GM18873 (cell line): ENCODE measurements at regions not wholly inside any gene's neighbourhood (a gene's known extent, or its start where the extent isn't known, plus 50 kb on each side); places are given as distances from the start of the nearest gene placed in this dataset.
"Not testable (repeated sequence)": the region's sequence is repeated elsewhere in the genome, so short reads cannot be mapped to it uniquely, and the experiment has no call there.

ENCODE experiments used
- ATAC-seq: cut with Tn5 transposase; IDR thresholded peaks from one replicate; pipeline ENCODE4 v1.9.1; 2021; ENCODE audit warnings: mild to moderate bottlenecking, moderate library complexity, moderate number of reproducible peaks; ENCODE audit not compliant: unreplicated experiment, low FRiP score

DNA sequence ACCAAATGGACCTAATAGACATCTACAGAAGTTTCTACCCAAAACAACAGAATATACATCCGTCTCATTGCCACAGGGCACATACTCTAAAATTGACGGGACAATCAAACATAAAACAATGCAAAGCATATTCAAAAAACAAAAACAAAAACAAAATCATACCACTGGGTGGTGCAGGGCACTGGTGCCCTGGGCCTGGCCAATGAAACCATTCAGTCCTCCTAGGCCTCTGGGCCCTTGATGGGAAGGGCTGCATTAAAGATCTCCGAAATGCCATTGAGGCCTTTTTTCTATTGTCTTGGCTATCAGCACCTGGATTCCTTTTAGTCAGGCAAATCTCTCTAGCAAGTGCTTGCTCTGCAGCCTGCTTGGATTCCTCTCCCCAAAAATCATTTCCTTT, 213.9 kb upstream of the ZCCHC13 start:
- no peak for ATAC-seq

DNA sequence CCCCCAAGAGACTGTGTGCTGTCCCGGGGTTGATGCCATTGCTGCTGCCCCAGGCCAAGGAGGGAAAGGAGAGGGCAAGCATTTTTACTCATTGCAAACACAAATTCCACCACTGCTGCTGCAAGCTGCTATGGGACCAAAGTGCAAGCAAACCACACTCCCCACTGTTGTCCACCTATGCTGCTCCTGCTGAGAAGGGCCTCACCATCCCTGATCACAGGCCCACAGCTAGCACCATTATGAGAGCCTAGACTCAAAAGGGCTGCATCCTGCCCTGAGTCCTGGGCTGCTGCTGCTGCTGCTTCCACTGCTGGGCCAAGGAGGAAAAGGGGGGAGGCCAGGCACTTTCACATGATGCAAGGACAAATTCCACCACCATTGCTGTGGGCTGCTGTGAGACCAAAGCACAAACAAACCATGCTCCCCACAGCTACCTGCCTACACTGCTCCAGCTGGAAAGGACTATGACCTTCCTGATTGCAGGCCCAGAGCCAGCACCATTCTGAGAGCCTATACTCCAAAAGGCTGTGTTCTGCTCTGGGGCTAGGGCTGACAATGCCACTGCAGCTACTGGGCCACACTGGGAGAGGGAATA, 218.2 kb upstream of the ZCCHC13 start:
- ATAC-seq, result no peak

DNA sequence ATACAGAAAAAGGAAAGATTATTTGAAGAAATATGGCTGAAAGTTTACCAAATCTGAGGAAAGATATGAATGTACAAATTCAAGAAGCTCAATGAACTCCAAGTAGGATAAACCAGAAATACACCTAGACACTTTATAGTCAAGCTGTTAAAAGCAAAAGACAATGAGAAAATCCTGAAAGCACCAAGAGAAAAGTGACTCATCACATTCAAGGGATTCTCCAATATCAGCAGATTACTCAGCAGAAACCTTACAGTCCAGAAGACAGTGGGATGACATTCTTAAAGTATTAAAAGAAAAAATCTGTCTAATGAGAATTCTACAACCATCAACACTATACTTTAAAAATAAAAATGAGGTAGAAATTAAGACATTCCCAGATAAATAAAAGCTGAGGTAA, 223.8 kb upstream of the ZCCHC13 start:
- ATAC-seq, result no peak

DNA sequence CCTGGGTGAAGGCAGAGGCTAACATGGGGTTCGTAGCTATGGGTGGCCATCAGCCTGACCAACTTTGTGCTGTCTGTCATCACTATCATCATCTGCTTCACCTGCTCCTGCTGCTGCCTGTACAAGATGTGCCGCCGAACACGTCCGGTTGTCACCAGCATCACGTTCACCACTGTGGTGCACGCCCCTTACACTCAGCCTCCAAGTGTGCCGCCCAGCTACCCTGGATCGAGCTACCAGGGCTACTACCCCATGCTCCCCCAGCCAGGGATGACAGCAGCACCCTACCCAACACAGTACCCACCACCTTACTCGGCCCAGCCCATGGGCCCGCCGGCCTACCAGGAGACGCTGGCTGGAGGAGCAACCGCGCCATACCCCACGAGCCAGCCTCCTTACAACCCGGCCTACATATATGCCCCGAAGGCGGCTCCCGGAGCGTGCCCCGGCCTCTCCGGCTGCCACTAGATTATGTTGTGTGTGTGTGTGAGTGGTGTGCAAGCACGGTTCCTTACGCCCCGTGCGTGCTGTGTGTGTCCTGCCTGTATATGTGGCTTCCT, 213.4 kb upstream of the XIST start:
- ATAC-seq, result no peak

DNA sequence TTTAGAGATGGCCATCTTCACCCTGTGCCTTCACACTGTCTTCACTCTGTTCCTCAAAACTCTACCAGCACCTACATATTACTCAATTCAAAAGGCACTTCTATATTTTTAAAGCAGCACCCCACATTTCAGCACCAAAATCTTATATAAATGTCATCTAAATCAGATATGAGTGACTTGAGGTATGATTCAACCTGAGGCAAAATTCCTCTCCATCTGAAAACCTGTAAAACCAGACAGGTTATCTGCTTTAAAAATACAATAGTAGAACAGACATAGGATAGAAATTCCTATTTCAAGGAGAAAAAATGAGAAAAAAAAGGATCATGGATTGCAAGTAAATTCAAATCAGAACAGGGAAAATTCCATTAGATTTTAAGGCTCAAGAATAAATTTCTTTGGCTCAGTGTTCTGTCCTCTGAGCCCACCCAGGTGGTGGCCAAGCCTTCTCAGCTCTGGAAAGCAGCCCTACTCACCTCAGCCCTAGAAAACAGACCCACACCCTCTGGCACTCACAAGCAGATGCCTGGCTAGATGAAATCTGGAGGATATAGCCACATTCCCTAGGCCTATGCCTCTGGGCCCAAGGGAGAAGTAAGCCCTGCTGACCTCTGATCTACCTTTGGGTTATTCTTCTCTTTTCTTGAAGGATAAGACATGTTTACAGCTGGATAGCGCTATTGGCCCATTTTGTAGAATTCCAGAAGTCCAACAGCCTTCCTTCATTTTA, 211.1 kb upstream of the XIST start:
- ATAC-seq, result no peak

GRCh38 chrX:74061879-74062278, 209.4 kb upstream of the XIST start:
- no peak for ATAC-seq

GRCh38 chrX:74049126-74049525, 196.6 kb upstream of the XIST start:
- no peak for ATAC-seq

DNA sequence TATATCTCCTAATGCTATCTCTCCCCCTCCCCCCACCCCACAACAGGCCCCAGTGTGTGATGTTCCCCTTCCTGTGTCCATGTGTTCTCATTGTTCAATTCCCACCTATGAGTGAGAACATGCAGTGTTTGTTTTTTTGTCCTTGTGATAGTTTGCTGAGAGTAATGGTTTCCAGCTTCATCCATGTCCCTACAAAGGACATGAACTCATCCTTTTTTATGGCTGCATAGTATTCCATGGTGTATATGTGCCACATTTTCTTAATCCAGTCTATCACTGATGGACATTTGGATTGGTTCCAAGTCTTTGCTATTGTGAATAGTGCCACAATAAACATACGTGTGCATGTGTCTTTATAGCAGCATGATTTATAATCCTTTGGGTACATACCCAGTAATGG, 181.6 kb upstream of the XIST start:
- not testable (repeated sequence) for ATAC-seq

DNA sequence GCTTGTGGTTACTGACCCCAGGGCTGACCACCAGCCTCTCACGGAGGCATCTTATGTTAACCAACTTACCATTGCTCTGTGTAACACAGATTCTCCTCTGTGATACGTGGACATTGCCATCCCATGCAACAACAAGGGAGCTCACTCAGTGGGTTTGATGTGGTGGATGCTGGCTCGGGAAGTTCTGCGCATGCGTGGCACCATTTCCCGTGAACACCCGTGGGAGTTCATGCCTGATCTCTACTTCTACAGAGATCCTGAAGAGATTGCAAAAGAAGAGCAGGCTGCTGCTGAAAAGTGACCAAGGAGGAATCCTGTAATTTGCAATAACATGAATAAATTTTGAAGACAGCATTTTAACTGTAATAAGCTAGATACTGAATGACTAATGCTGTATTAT, 179.0 kb upstream of the XIST start:
- not testable (repeated sequence) for ATAC-seq

DNA sequence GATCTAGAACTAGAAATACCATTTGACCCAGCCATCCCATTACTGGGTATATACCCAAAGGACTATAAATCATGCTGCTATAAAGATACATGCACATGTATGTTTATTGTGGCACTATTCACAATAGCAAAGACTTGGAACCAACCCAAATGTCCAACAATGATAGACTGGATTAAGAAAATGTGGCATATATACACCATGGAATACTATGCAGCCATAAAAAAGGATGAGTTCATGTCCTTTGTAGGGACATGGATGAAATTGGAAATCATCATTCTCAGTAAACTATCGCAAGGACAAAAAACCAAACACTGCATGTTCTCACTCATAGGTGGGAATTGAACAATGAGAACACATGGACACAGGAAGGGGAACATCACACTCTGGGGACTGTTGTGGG, 178.3 kb upstream of the XIST start:
- not testable (repeated sequence) for ATAC-seq

DNA sequence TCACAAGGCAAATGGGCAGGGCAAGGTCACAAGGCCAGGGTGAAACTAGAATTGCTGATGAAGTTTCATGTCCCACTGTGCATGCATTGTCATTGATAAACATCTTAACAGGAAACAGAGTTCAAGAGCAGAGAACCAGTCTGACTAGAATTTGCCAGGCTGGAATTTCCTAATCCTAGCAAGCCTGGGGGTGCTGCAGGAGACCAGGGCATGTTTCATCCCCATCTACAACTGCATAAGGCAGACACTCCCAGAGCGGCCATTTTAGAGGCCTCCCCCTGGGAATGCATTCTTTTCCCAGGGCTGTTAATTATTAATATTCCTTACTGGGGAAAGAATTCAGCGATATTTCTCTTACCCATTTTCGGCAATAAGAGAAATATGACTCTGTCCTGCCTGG, 172.6 kb upstream of the XIST start:
- not testable (repeated sequence) for ATAC-seq

- no peak for ATAC-seq
Measured at GRCh38 chrX:74023203-74023602, 170.7 kb upstream of the XIST start.

DNA sequence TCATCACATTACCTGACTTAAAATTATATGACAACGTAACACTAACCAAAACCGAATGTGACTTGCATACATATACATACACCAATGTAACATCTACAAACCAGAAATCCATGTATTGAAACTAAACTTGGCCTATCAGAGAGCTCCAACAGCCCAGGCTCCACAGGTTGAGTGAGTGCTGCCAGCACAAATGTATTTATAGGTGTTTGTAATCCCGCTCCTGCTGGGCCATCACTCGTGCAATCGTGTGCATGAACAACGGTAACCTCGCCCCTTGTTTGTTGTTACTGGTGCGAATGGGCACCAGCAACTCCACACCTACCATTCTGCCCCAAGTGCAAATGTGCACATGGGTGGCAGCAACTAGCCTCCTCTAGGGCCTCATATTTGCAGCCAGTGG, 165.7 kb upstream of the XIST start:
- ATAC-seq, result no peak

- ATAC-seq, result no peak
Measured at GRCh38 chrX:74015379-74016019, 163.0 kb upstream of the XIST start.

DNA sequence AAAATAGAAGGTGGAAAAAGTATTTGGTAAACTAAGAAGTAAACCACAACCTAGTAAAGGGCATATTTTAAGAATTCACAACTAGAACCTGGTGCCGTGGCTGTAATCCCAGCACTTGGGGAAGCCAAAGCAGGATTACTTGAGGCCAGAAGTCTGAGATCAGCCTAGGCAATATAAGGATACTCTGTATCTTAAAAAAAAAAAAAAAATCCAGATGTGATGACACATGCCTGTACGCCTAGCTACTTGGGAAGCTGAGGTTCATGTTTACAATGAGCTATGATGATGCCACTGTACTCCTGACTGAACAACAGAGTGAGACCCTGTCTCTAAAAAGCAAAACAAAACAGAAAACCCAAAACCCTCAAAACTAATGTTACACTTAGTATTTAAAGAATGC, 156.5 kb upstream of the XIST start:
- ATAC-seq, result no peak

DNA sequence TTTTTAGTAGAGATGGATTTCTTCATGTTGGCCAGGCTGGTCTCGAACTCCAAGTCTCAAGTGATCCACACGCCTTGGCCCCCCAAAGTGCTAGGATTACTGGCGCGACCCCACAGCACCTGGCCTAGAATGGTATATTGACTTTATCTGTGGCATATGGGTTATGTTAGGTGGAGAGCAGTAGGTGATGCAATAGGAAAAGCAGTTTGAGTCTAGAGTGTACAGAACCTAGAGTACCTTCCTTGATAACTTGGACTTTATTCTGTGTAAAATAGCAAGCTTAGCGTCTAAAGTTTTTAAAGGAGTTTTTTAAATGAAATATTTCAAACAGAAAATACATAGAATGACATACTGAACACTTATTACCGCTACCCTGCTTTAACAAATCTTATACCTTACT, 139.5 kb upstream of the XIST start:
- no peak for ATAC-seq

DNA sequence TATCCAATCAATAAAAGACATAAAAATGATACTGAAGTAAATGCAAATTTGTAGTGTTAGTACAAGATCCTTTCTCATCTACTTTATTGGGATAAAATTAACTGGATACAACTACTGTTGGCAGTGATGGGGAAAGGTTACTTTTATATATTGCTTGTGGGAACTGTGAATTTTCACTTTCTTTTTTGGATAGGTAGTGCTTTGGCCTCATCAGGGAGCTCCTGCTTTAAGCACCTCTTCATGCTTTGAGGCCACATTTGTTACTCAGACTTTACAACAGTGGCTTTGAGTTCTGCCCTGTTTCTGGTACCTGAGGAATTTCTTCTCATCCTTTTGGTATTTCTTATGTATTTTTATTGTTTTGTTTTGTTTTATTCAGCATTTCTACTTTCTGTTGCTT, 134.7 kb upstream of the XIST start:
- ATAC-seq, result no peak

- no peak for ATAC-seq
Measured at GRCh38 chrX:73979551-73980131, 127.1 kb upstream of the XIST start.

DNA sequence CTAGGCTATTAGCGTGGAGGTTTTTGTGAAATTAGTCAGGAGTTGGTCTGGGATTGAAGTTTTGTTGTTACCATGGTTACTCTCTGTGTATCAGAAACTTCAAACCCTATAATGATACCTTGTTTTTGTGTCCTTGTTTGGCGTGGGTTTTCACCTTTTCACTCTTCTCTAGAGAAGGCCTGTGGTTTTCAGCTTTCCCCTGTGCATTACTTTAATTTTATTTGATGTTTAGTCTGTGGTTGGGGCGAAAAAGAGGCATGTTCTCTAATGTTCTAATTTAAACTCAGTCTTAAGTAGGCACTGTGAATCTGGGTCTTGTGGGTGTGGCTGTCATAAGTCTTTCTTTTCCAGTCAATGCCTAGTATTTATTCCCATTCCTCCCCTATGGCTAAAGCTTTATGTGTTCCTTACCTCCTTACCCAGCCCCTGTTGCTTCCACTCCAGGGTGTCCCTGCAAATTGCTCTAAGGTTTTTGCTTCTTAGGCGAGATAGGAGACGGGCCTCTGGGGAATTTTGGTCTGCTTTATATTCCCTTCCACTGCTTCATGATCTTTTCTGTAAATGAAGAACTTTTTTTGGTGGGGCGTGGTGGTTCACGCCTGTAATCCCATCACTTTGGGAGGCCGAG, 125.1 kb upstream of the XIST start:
- ATAC-seq, result peak; percentile 62

DNA sequence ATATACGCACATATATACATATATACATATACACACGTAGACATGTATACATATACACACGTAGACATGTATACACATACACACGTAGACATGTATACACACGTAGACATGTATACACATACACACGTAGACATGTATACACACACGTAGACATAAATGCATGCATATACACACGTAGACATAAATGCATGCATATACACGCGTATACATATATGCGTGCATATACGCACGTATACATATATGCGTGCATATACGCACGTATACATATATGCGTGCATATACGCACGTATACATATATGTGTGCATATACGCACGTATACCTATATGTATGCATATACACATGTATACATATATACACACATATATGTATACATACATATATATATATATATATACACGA, 114.9 kb upstream of the XIST start:
- ATAC-seq, result not testable (repeated sequence)

- ATAC-seq, result no peak
Measured at GRCh38 chrX:73965833-73966232, 113.3 kb upstream of the XIST start.
